GM12878 (cell line): ENCODE measurements at regions not wholly inside any gene's neighbourhood (a gene's known extent, or its start where the extent isn't known, plus 50 kb on each side); places are given as distances from the start of the nearest gene placed in this dataset.

Experiments
- ATAC-seq: fragments of 200-7000 bp; cut with Tn5 transposase; 3 replicates; pipeline ENCODE4 v1.9.1; 2020; ENCODE audit warnings: mild to moderate bottlenecking, moderate library complexity
- BruUV-seq: library from RNA; stranded (reverse); fragments of 400-500 nt; replicated peaks from 2 replicates; lab custom pipeline; 2021; lab: Mats Ljungman, UMichigan
- CTCF ChIA-PET: fragments of 300-600 bp; sonication (Branson Sonifier 250); formaldehyde crosslinking; extraction: SDS; loops from one replicate; lab custom pipeline; 2021; ENCODE audit warnings: inconsistent platforms; lab: Yijun Ruan, JAX
- POLR2A ChIA-PET: fragments of 350-600 bp; formaldehyde crosslinking; extraction: SDS; loops from one replicate; lab custom pipeline; 2021; ENCODE audit warnings: inconsistent platforms; lab: Charles Lee
- RAD21 ChIA-PET: fragments of 300-600 bp; sonication (Branson Sonifier 250); formaldehyde crosslinking; loops from one replicate; lab custom pipeline; 2023; ENCODE audit warnings: antibody characterized with exemption; ENCODE audit not compliant: unreplicated experiment; lab: Charles Lee
- SMC1A ChIA-PET: fragments of 300-600 bp; sonication (Branson Sonifier 250); formaldehyde crosslinking; loops from one replicate; lab custom pipeline; 2023; ENCODE audit not compliant: unreplicated experiment, uncharacterized antibody; lab: Charles Lee
- DNase-seq: peaks from one replicate; pipeline ENCODE4 v3.0.0-alpha.2; 2011; ENCODE audit warnings: low read depth, low spot score
- FAIRE-seq: peaks from 3 replicates; lab custom pipeline; 2011; peaks lifted over from hg19 to GRCh38; lab: Jason Lieb, UNC
- H2AFZ ChIP-seq: 2 replicates; pipeline ENCODE4 v1.6.0; 2011; ENCODE audit warnings: low read depth, low read length, control low read depth; ENCODE audit not compliant: control insufficient read depth
- H3K27ac ChIP-seq: 2 replicates; pipeline ENCODE4 v1.5.1; 2011; ENCODE audit warnings: control low read depth; ENCODE audit not compliant: control insufficient read depth, insufficient read depth
- H3K27me3 ChIP-seq, 2 experiments: replicated peaks in 1 of 2; 2 replicates each; pipeline versions ENCODE4 v1.6.0 to v1.6.1; 2011; ENCODE audit warnings: low read length in 1 of 2; ENCODE audit not compliant: control insufficient read depth in 2 of 2, insufficient read depth in 2 of 2
- H3K36me3 ChIP-seq, 2 experiments: 2 replicates each; pipeline ENCODE4 v1.5.1; 2011; ENCODE audit warnings: low read length in 1 of 2; ENCODE audit not compliant: control insufficient read depth in 2 of 2, insufficient read depth in 2 of 2
- H3K4me1 ChIP-seq: 2 replicates; pipeline ENCODE4 v1.6.1; 2011; ENCODE audit warnings: mild to moderate bottlenecking, low read length, moderate library complexity, mixed read lengths; ENCODE audit not compliant: control insufficient read depth, insufficient read depth
- H3K4me2 ChIP-seq: 2 replicates; pipeline ENCODE4 v1.6.0; 2011; ENCODE audit warnings: control low read depth; ENCODE audit not compliant: control insufficient read depth, insufficient read depth
- H3K4me3 ChIP-seq: fragments of 200-600 bp; sonication (generic); 2 replicates; pipeline ENCODE4 v1.5.1; 2016
- H3K79me2 ChIP-seq: 2 replicates; pipeline ENCODE4 v1.6.0; 2011; ENCODE audit warnings: low read length; ENCODE audit not compliant: control insufficient read depth, insufficient read depth
- H3K9ac ChIP-seq: 2 replicates; pipeline ENCODE4 v1.8.0; 2011; ENCODE audit warnings: low read length, control low read depth, mixed read lengths; ENCODE audit not compliant: control insufficient read depth, insufficient read depth
- H3K9me3 ChIP-seq: replicated peaks from 3 replicates; pipeline ENCODE4 v1.5.1; 2011; ENCODE audit warnings: mild to moderate bottlenecking, low read length; ENCODE audit not compliant: control insufficient read depth, insufficient read depth
- H4K20me1 ChIP-seq: 2 replicates; pipeline ENCODE4 v1.6.0; 2011; ENCODE audit not compliant: control insufficient read depth, insufficient read depth
- CBX5 ChIP-seq: sonication (generic); IDR thresholded peaks from 2 replicates; pipeline ENCODE4 v1.6.1; 2016; ENCODE audit warnings: low read depth, moderate library complexity, mild to moderate bottlenecking, inconsistent platforms
- CUX1 ChIP-seq: IDR thresholded peaks from 2 replicates; pipeline ENCODE4 v1.6.1; 2012; ENCODE audit warnings: improper control_type of control experiment, low read depth, low read length; ENCODE audit not compliant: insufficient replicate concordance
- JUNB ChIP-seq: IDR thresholded peaks from 2 replicates; pipeline ENCODE4 v1.6.1; 2016; ENCODE audit warnings: antibody characterized with exemption, mild to moderate bottlenecking
- KAT2A ChIP-seq: conservative IDR thresholded peaks from 2 replicates; pipeline ENCODE4 v1.6.1; 2011; ENCODE audit warnings: low read depth, low read length; ENCODE audit not compliant: control insufficient read depth
- MTA2 ChIP-seq: fragments of 450-650 bp; IDR thresholded peaks from 2 replicates; pipeline ENCODE4 v1.6.1; 2016; ENCODE audit warnings: low read depth, mild to moderate bottlenecking, moderate library complexity
- NR2F1 ChIP-seq: fragments of 450-650 bp; conservative IDR thresholded peaks from 2 replicates; pipeline ENCODE4 v1.6.1; 2017; ENCODE audit warnings: mild to moderate bottlenecking
- NRF1 ChIP-seq: conservative IDR thresholded peaks from 2 replicates; pipeline ENCODE4 v1.6.1; 2011; ENCODE audit warnings: mild to moderate bottlenecking, low read depth, low read length, improper control_type of control experiment
- RELA ChIP-seq: fragments of 450-650 bp; IDR thresholded peaks from 2 replicates; pipeline ENCODE4 v1.8.0; 2014; ENCODE audit warnings: borderline replicate concordance; ENCODE audit not compliant: partially characterized antibody
- SIN3A ChIP-seq: IDR thresholded peaks from 2 replicates; pipeline ENCODE4 v1.6.1; 2012; ENCODE audit warnings: low read depth, low read length, improper control_type of control experiment
- SKIL ChIP-seq: fragments of 450-650 bp; IDR thresholded peaks from 2 replicates; pipeline ENCODE4 v1.6.1; 2017; ENCODE audit warnings: mild to moderate bottlenecking, low read depth, inconsistent platforms; ENCODE audit not compliant: poor library complexity, severe bottlenecking
- STAT1 ChIP-seq: fragments of 450-650 bp; conservative IDR thresholded peaks from 2 replicates; pipeline ENCODE4 v1.6.1; 2014; ENCODE audit warnings: antibody characterized with exemption, mild to moderate bottlenecking
- TAF1 ChIP-seq: IDR thresholded peaks from 2 replicates; pipeline ENCODE4 v1.6.1; 2011; ENCODE audit warnings: mild to moderate bottlenecking, low read depth, low read length, borderline replicate concordance
- WGBS: methylation state at CpG from one replicate; pipeline ENCODE4 v1.1.6; 2016; ENCODE audit warnings: low lambda C conversion rate; ENCODE audit not compliant: insufficient replicate concordance, insufficient coverage; ENCODE audit errors: missing lambda C conversion rate; 5-methylcytosine and 5-hydroxymethylcytosine counted together
- in situ Hi-C: fragments of 300-500 bp; cut with MboI; formaldehyde crosslinking; loops from 9 replicates; pipeline ENCODE4 v1.14.3; 2018; ENCODE audit warnings: mixed read lengths
- intact Hi-C: fragments of 100-400 bp; cut with micrococcal nuclease; formaldehyde crosslinking; loops from one replicate; pipeline ENCODE4 v1.14.2; 2022; ENCODE audit not compliant: unreplicated experiment
- TF ChIP-seq, protein P1 (sequence below): fragments of 450-650 bp; IDR thresholded peaks from 2 replicates; pipeline ENCODE4 v1.6.1; 2017; ENCODE audit warnings: mild to moderate bottlenecking, moderate library complexity

- intact Hi-C loops = no loop called here
- ChIA-PET RAD21 (no interaction called here), SMC1A (no interaction called here), POLR2A (no interaction called here), CTCF (no interaction called here)
- no peak overlapping the region for H3K27ac ChIP-seq
- H3K79me2 ChIP-seq = no peaks in the 10 kb centered on the region
- H3K36me3 ChIP-seq = no peaks in the 10 kb centered on the region
- no peak for DNase-seq
- H2AFZ ChIP-seq = no peak overlapping the region
- FAIRE-seq = no peak
- no peak overlapping the region for H3K4me3 ChIP-seq
- no TSS peak for BruUV-seq
- no peak overlapping the region for H3K9ac ChIP-seq
- no peak for ATAC-seq
- H3K27me3 ChIP-seq = no peaks in the 10 kb centered on the region
- WGBS = 2% methylated on average over 4 of the region's 4 CpGs
- no peaks in the 10 kb centered on the region for H3K4me1 ChIP-seq
- in situ Hi-C loops = no loop called here
- H3K9me3 ChIP-seq = no peaks in the 10 kb centered on the region
- H3K4me2 ChIP-seq = no peak overlapping the region
- no peaks in the 10 kb centered on the region for H4K20me1 ChIP-seq
- TF ChIP-seq JUNB (no peak), RELA (no peak), MTA2 (no peak), SIN3A (no peak), NRF1 (no peak), CUX1 (no peak), STAT1 (no peak), CBX5 (no peak), KAT2A (no peak), SKIL (no peak), TAF1 (no peak), NR2F1 (no peak)
- TF ChIP-seq, protein P1, sequence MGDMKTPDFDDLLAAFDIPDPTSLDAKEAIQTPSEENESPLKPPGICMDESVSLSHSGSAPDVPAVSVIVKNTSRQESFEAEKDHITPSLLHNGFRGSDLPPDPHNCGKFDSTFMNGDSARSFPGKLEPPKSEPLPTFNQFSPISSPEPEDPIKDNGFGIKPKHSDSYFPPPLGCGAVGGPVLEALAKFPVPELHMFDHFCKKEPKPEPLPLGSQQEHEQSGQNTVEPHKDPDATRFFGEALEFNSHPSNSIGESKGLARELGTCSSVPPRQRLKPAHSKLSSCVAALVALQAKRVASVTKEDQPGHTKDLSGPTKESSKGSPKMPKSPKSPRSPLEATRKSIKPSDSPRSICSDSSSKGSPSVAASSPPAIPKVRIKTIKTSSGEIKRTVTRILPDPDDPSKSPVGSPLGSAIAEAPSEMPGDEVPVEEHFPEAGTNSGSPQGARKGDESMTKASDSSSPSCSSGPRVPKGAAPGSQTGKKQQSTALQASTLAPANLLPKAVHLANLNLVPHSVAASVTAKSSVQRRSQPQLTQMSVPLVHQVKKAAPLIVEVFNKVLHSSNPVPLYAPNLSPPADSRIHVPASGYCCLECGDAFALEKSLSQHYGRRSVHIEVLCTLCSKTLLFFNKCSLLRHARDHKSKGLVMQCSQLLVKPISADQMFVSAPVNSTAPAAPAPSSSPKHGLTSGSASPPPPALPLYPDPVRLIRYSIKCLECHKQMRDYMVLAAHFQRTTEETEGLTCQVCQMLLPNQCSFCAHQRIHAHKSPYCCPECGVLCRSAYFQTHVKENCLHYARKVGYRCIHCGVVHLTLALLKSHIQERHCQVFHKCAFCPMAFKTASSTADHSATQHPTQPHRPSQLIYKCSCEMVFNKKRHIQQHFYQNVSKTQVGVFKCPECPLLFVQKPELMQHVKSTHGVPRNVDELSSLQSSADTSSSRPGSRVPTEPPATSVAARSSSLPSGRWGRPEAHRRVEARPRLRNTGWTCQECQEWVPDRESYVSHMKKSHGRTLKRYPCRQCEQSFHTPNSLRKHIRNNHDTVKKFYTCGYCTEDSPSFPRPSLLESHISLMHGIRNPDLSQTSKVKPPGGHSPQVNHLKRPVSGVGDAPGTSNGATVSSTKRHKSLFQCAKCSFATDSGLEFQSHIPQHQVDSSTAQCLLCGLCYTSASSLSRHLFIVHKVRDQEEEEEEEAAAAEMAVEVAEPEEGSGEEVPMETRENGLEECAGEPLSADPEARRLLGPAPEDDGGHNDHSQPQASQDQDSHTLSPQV = no peak
These were observed 415.8 kb upstream of the NOVA1 start for GRCh38 chr14:27013678-27014077.
